ENCODE measurements at regions not wholly inside any gene's neighbourhood (a gene's known extent, or its start where the extent isn't known, plus 50 kb on each side); places are given as distances from the start of the nearest gene placed in this dataset.

DNA sequence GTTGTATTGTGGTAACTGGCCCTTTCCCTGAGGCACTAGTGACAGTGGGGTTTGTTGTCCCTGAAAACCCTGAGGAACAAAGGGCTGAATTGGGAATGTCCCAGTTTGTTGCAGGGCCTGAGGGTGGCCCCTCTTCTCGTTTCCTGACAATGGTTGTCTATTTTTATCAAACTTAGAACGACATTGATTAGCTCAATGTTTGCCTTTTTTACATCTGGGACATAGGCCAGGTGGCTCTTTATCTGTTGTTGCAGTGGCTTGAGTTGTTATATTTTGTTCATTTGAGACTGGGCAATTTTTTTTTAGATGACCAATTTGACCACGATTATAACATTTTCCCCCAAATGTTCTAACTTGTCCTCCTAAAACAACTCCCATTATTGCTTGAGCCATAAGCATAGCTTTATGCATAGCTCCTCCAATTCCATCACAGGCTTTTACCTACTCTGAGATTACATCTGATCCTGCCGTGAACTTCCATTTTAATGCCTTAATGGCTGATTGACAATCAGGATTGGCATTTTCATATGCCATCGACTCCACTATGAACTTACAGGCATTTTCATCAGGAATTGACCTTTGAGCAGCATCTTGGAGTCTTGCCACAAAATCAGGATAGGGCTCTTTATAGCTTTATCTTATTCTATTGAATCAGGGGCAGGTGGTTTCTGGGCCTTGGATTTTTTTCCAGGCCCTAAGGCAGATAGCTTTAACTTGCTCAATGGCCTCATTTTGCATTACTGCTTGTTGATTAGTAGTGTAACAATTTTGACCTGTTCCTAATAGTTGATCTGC lies 604.3 kb downstream of the ALG10 start:
- H3K27ac Mint-ChIP-seq, result no peak overlapping the region
- no peak for ATAC-seq (ENCODE audit: low read depth in 2 of 2)
- Histone ChIP-seq H3K36me3 (ENCODE audit: control insufficient read depth, insufficient read depth, low read length) (no peaks in the 10 kb centered on the region), H3K9me3 (ENCODE audit: control insufficient read depth in 2 of 2, low read length in 2 of 2) (peaks cover 0 to 6% of the 10 kb centered on the region in 2 experiments), H3K27me3 (ENCODE audit: control insufficient read depth, insufficient read depth, low read length) (no peaks in the 10 kb centered on the region), H3K4me1 (ENCODE audit: control insufficient read depth, insufficient read depth, low read length, poor library complexity, severe bottlenecking) (no peaks in the 10 kb centered on the region), H3K4me3 (ENCODE audit: low read depth, low read length) (no peak overlapping the region), H3K27ac (ENCODE audit: insufficient read depth, low read length, poor library complexity, severe bottlenecking) (no peak overlapping the region)
- H3K27me3 Mint-ChIP-seq, result no peaks in the 10 kb centered on the region
- H3K4me3 Mint-ChIP-seq, result no peak overlapping the region
- DNase-seq, result no peak
- peaks cover 0 to 36% (median 10%) of the 10 kb centered on the region in 7 donors for H3K9me3 Mint-ChIP-seq
- H3K4me1 Mint-ChIP-seq, result no peaks in the 10 kb centered on the region
- H3K36me3 Mint-ChIP-seq, result no peaks in the 10 kb centered on the region

Data from CD4-positive, CD25-positive, alpha-beta regulatory T cell (primary cell).